NCI-H748 (cell line): ENCODE measurements at regions not wholly inside any gene's neighbourhood (a gene's known extent, or its start where the extent isn't known, plus 50 kb on each side); places are given as distances from the start of the nearest gene placed in this dataset.

Source experiments
- DNase-seq: peaks from one replicate; lab custom pipeline; 2025; ENCODE audit not compliant: unreplicated experiment; lab: John Stamatoyannopoulos, UW

GRCh38 chr11:128330203-128330602 is 257.2 kb downstream of the ETS1 start:
- DNase-seq = peak; percentile 7

GRCh38 chr11:128328955-128329551 is 258.3 kb downstream of the ETS1 start:
- DNase-seq = no peak

- no peak for DNase-seq
These were observed 260.1 kb downstream of the ETS1 start for GRCh38 chr11:128327274-128327673.

- DNase-seq = peak; percentile 5
These were observed 260.6 kb downstream of the ETS1 start for GRCh38 chr11:128326791-128327190.

GRCh38 chr11:128324531-128325141 is 262.7 kb downstream of the ETS1 start:
- no peak for DNase-seq

- DNase-seq = no peak
These were observed 263.3 kb downstream of the ETS1 start for GRCh38 chr11:128324051-128324481.

GRCh38 chr11:128323381-128323780 is 264.0 kb downstream of the ETS1 start:
- DNase-seq = no peak

GRCh38 chr11:128318856-128319474 is 268.4 kb downstream of the ETS1 start:
- no peak for DNase-seq

- DNase-seq = no peak
These were observed 270.7 kb downstream of the ETS1 start for GRCh38 chr11:128316541-128317227.

GRCh38 chr11:128315933-128316332 is 271.4 kb downstream of the ETS1 start:
- no peak for DNase-seq

GRCh38 chr11:128313931-128314330 is 273.4 kb downstream of the ETS1 start:
- no peak for DNase-seq

- DNase-seq = no peak
These were observed 275.3 kb downstream of the ETS1 start for GRCh38 chr11:128311742-128312719.

- DNase-seq = no peak
These were observed 276.5 kb downstream of the ETS1 start for GRCh38 chr11:128310676-128311445.

GRCh38 chr11:128310005-128310404 is 277.4 kb downstream of the ETS1 start:
- no peak for DNase-seq

- no peak for DNase-seq
These were observed 278.6 kb downstream of the ETS1 start for GRCh38 chr11:128308794-128309193.

GRCh38 chr11:128305588-128305987 is 281.8 kb downstream of the ETS1 start:
- no peak for DNase-seq

GRCh38 chr11:128304666-128305485 is 282.5 kb downstream of the ETS1 start:
- DNase-seq = no peak

- DNase-seq = no peak
These were observed 283.2 kb downstream of the ETS1 start for GRCh38 chr11:128304116-128304515.

- DNase-seq = no peak
These were observed 284.0 kb downstream of the ETS1 start for GRCh38 chr11:128303383-128303782.
